ENCODE measurements at regions not wholly inside any gene's neighbourhood (a gene's known extent, or its start where the extent isn't known, plus 50 kb on each side); places are given as distances from the start of the nearest gene placed in this dataset.

GRCh38 chr1:90562892-90563291 is 154.2 kb downstream of the BARHL2 start:
- TF ChIP-seq POLR2AphosphoS5 (IDR thresholded peaks at IDR 0.05) (no peak), POLR2A (IDR thresholded peaks at IDR 0.05) (no peak), CTCF (IDR thresholded peaks at IDR 0.05) (no peak)

All from sigmoid colon (tissue), 4 donors.